HT-29 (cell line): ENCODE measurements at regions not wholly inside any gene's neighbourhood (a gene's known extent, or its start where the extent isn't known, plus 50 kb on each side); places are given as distances from the start of the nearest gene placed in this dataset.

ENCODE experiments used
- DNase-seq: peaks from one replicate; pipeline ENCODE4 v3.0.0-alpha.2; 2015; ENCODE audit warnings: low spot score

DNA sequence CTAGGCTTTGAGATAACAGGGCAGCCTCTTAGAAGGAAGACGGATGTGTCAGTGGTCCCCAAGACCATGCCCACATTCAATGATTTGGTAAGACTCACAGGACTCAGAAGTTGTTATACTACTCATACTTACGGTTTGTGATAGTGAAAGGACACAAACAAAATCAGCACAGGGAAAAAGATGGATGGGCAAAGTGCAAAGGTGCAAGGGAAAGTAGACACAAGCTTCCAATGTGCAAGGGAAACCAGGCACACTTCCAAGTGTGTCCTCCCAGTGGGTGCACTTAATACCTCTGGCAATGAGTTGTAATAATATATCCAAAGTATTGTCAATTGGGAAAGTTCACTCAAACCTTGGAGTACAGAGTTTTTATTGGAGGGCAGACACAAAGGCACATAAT lies 53.8 kb upstream of the VCX start:
- no peak for DNase-seq

DNA sequence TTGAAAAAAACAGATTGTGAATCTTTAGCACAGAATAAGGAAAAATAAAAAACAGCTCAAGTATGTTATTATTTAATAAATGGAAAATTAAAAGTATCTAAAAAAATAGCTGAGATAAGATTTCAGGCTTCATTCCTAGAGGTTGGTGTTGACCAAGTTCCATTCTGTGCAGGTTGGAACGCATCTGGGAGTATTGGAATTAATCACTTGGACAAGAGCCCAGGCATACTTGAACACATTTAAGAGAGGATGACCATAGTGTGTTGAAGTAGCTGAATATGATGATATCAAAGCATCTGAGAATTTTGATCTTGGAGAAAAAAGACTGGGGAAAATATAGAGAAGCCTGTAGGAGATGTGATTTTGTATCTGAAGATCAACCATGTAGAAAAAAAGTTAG lies 54.6 kb upstream of the VCX start:
- DNase-seq, result no peak

DNA sequence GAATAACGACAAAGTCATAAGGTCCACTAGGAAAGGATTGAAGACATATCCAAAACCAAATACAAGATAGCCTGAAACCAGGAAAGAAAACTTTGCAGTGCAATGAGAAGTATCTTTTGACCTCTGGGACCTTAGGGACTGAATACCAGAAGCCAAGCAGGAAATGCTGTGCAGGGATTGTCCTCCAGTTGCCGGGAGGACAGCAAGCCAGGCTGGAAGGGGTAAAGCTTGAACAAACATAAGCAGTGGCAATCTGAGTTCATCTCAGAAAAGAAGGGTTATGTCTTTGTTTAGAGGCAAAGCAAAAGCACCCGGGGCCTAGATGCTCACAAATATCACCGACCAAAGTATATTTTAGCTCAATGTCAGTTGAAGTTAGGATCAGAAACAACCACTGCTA lies 55.3 kb upstream of the VCX start:
- no peak for DNase-seq

DNA sequence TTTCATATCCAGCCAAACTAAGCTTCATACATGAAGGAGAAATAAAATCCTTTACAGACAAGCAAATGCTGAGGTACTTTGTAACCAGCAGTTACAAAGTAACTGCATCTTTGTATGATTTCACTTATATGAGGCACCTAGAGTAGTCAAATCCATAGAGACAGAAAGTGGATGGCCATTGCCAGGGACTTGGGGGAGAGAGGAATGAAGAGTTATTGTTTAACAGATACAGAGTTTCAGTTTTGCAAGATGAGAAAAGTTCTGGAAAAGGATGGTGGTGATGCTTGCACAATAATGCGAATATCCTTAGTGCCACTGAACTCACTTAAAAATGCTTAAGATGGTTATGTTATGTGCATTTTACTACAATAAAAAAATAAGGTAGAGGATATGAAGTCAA lies 58.4 kb upstream of the VCX start:
- DNase-seq, result no peak

DNA sequence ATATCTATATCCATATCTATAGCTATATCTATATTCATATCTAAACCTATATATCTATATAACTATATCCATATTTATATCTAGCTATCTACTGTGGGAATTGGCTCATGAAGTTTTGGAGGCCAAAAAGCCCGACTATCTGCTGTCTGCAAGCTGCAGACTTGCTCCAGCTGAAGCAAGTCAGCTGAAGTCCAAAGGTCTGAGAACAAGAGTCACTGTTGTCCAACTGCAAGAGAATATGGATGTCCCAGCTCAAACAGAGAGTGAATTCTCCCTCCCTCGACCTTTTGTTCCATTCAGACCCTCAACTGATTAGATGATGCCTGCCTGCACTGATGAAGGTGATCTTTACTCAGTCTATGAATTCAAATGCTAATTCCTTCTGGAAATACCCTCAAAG lies 63.3 kb upstream of the VCX start:
- no peak for DNase-seq

DNA sequence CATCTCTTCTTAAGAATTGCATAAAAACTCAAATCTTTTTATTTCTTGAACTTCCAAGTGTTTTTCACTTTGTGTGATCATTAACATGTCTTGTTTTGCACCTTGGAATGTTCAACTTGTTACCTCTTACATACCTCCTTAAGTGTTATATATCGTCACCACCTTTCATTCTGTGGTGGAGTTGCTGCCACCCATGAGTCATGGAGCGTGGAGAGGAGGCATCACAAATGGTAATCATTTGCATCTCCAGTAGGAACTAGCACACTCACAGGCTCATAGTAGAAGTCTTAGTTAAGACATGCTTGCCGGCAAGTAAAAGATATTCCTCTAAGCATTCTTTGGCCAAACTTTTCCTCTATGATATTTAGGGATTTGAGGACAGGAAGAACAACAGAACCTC lies 67.0 kb upstream of the VCX start:
- no peak for DNase-seq

DNA sequence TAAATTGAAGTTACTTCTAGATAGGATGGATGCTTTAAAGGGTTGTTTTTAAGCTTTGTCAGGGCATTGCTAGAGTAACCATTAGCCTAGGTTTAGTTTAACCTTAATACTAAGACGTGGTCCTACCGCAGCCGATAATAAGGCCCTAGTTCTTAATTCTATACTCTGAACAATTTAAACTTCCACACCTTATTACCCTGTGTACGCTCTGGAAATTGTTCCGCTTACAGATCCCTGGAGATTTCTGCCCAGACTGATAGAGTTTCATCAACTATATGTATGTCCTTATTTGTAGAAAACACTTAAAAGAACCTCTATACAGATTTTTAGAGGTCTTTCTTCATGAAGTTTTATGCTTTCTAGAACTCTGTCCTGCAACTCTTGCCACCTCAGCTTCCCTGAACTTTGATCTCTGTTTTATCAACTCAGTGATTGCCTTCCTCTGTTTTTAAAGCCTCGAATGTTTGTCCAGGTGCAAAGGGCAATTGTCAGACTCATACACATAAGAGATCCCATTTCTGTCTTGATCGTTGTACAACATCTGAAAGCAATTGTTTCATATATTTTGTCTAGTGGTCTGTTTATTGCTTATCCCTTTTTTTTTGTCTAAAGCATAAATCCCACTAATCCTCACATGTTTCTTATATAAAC lies 71.1 kb upstream of the VCX start:
- DNase-seq, result peak; percentile 14

DNA sequence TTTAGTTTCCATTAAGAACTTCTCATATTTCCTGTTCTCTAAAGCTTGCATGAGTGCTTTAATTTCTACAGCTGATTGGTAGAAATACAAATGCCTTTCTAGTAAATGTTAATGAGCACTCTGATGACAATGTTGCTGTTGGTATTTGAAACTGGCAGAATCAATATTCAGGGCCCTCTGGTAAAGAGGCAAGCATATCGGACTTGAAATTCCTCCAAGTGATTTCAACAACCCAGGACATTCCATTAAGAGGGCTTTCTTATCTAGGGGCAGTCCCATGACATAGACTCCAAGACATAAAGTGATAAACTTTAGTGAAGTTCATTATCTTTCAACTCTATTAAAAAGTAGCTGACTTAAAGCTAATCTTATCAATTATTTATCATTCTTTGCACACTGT lies 83.1 kb upstream of the VCX start:
- no peak for DNase-seq

DNA sequence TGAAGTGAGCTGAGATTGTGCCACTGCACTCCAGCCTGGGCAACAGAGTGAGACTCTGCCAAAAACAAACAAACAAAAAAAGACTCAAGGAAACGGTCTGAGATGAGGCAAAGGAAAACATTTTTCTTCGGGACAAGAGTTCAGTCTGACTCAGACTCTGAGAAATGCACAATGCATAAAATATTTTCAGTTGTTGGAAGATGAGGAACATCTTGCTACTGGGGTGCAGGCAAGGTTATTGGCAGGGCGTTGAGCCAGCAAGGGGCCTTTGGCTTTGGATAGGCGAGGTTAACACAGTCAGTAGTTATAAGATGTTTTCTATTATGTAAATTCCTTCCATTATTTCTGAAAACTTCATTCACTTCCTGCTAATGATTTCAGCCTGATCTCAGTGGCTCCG lies 96.1 kb upstream of the VCX start:
- DNase-seq, result no peak

DNA sequence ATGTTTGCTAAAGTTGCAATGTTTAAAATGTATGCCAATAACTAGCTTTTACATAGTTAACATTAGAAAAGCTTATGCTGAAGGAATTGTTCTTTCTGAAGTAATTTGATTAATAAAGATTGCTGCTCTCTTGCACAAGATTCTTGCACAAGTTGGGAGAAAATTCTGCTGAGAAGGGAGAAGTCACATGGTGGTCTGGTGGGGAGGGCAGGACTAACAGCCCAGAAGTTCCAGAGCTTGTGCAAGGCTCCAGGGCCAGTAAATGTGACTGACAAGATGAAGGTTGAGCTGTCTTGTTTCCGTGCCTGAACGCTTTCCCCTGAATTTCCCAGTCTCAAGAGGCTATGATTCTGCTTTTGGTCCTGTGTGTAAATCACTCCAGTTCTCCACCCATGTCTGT lies 112.9 kb upstream of the VCX start:
- no peak for DNase-seq

DNA sequence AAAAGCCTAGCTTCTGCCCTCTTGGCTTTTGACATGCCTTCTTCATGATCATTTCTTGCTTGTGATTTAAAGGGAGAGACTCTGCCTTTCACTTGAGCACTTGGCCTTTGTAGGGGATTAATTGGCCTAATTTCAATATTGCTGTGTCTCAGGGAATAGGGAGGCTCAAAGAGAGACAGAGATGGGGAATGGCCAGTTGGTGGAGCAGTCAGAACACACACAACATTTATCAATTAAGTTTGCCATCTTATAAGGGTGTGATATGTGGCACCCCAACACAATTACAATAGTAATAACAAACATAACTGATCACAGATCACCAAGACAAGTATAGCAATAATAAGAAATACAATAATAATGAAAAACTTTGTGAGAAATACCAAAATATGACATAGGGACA lies 122.5 kb upstream of the VCX start:
- DNase-seq, result no peak

DNA sequence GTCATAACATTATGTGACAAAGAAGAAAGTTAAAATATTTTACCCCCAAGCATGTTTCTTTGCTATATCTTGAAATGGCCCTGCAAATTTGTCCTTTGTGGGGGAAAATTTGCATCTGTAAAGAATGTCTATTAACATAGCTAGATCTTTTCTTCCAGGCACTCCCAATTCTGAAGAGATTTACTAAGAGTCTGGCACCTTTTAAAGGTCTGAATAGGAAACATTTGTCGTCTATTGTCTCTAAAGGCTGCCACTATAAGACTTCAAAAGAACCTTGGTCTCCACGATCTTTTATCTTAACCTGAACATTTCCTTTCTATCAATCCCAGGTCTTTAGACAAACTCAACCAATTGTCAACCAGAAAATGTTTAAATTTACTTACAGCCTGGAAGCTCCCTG lies 128.6 kb upstream of the VCX start:
- DNase-seq, result no peak

DNA sequence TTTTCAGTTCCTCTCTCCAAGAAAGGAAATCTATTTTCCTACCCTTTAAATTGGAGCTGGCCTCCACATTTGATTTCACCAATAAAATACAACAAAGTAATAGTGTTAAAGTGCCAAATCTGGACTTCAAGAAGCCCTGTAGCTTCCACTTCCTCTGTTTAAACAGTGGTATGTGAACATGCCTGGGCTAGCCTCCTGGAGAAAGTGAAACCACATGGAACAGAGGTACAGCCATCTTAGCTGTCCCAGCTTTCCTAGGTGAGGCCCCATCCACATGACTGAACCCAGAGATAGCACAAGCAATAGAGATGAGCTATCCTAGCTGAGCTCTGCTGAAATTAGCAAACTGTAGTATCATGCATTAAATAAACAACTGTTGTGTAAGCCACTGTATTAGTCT lies 131.8 kb upstream of the VCX start:
- no peak for DNase-seq

DNA sequence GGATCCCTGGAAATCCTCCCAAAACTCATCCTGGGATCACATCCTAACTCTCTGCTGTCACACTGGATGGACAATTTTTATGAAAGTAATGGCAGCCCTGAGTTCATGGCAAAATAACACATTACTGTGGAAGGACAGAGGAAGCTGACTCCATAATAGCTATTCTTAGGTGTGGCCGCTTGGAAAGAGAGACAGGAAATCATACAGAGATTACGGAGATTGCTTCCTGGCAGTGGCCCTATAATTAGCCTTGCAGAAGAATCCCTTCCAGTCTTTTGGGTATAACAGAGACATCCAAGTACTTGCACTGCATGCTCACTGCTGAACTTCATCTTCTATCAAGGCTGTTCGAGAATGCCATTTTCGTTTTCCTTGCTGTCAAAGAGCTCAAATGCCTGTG lies 133.1 kb upstream of the VCX start:
- no peak for DNase-seq

DNA sequence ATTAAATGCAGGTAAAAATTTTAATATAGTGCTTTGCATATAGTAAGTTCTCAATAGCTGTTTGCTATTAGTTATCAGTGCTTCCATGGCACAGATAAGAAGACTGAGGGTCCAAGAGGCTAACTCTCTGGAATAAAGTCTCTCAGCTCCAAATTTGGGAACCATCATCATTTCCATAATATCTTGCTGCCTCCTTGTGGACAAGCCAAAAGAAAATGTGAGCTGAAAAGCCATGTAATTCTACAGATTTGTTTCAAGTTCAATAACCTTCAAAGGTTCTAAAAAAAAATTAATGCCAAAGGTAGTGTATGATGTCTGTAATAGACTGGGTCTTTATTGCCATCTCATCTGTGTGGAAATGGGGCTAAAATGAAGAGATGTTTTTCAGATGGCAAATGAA lies 136.9 kb upstream of the VCX start:
- DNase-seq, result no peak

DNA sequence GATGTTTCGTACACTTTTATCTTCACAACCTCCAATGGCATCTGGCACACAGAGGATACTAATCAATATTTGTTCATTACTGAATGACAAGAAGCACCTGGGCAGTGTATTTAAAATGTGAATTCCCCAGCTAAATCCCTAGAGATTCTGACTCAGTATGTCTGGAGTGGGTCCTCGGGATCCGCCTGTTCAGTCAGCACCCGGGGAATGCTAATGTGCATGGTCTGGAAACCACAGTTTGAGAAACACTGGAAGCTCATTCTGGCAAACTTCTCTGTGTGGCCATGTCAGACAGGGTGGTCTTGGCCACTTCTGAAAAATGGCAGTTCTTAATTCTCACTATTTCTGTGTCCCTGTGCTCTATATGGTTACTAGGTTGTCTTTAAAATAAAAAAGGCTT lies 138.8 kb upstream of the VCX start:
- DNase-seq, result no peak

DNA sequence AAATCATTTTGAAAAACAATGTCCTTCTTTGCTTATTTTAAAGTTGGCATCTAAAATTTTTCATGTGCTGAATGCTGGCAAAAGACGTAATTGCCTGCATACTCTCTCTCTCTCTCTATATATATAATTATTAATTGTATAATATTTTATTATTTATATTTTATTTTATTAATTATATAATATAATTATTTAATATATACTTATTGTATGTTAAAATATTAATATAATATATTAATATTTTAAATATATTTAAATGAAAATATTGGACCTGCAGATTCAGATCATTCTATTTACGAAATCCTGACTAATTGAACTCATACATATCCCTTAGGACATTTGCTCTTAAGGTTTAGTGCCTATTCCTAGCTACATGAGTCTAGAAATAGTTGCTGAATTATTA lies 144.7 kb upstream of the VCX start:
- no peak for DNase-seq

DNA sequence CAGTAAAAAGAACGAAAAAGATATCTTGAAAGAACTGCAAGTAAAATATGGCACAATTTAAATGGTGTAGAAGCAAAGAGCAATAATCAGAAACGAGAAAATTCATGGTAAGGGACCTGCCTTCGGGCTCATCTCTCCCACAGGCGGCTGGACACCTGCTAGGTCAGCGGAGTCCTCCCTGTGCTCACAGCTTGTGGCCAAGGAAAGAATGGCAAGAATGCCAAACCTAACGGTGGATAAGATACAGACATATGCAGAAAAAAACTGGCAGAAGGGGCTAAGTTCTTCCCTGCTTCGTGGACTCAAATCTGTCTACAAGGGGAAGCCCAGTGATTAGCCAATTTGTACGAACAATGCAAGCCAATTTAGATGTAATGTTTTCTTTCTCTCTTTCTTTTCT lies 152.1 kb upstream of the VCX start:
- no peak for DNase-seq

DNA sequence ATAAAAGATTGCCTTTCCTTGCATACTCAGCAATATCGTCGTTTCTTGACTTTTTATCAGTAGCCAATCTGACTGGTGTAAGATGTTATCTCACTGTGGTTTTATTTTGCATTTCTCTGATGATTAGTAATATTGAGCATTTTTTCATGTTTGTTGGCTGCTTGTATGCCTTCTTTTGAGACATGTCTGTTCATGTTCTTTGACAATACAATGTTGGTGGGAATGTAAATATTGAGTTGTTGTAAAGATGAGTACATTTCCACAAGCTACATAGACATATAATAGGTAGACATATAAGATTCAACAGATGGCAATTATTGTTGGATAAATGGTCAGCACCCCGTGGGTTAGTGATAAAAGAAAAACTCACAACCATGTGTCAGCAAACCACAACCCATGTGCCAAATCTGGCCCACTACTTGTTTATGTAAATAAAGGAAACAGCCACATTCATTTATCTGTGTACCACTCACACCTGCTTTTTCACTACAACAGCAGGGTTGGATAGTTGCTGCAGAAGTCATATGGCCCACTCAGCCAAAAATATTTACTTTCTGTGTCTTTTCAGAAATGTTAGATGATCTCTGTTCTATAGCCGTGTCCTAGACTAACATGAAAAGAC lies 153.1 kb upstream of the VCX start:
- DNase-seq, result no peak

DNA sequence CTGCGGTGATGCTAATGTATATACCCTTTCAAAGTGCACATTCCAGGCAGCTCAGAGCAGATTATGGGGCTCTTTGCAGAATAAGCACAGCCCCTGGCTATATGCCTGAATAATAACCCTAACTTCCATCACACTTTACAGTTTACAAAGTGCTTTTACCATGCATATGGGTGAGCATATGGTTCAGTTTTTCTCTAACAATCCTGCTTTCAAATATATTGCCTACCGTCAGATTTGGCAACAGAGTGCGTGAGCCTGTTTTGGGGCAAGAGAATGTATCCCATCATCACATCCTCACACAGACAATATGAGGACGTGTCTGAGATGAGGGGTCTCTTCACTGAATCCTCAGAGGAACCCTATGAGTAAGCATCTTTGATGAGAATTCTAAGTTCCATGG lies 162.8 kb upstream of the VCX start:
- DNase-seq, result no peak

DNA sequence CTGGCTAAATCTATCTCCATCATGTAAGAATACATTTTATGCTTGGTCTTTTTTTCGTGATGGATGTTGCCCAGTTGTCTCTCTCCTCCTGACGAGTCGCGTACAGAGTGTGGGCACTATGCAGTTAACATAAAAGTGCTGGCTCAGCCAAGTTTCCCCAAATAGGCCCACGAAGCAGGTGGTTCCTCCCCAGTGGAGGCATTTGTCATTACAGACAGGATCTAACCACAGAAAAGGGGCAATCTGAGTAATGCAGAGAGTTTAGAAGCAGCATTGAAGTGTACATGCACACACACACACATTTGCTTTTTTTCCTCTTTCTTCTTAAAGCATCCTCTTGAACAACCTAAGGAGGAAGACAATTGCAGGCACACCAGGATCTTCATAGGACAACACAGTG lies 188.7 kb upstream of the VCX start:
- no peak for DNase-seq

DNA sequence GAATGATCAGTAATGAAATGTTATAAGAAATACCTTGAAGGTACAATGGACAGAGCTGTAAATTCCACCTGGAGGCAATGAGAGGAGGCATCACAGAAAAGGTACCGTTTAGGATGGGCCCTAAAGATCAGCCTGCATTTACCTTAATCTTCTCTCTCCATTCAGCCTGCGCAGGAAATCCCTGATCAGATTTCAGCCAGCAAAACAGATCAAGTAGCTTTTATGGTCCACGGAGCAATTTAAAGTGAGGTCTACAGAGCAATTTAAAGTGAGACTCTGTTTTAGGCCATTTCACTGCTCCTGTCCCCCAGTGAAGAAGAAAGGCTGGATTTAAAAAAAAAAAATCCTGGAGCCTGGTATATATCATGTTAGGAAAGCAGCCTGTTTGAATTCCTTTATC lies 195.1 kb upstream of the VCX start:
- no peak for DNase-seq

DNA sequence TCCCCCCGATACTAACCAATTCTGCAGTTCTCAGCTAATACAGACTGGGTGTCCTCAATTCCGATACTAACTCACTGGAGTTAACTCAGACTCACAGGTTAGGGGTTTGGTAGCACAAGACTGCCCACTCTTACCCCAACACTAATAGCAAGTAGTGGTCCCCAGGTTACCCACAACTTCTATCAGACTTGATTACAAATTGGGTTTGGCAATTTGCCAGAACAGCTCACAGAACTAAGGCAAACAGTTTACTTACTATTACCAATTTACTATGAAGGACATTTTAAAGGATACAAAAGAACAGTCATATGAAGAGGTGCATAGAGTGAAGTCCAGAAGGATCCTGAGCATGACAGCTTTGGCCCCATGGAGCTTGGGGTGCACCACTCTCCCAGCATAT lies 201.8 kb upstream of the VCX start:
- DNase-seq, result no peak

DNA sequence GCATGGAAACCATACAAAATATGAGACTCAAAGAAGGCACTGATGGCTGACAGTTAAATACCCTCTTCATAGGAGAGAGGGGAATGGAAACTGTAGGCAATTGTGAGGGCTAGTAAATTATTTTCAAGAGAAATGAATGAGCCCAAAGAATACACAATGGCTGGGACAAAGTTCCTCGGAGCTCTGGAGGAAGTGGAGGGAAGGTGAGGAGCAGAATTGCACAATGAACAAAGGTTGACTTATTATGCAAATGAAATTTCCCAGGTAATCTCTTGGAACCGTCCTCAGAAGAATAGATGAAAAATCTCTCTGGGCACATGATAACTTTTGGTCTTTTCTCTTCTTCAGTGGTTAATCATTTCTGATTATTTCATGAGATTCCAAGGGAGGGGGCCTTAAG lies 202.6 kb upstream of the VCX start:
- no peak for DNase-seq
